DND-41 (cell line): ENCODE measurements at regions not wholly inside any gene's neighbourhood (a gene's known extent, or its start where the extent isn't known, plus 50 kb on each side); places are given as distances from the start of the nearest gene placed in this dataset.

Experiments used
- ATAC-seq: fragments of 200-7000 bp; cut with Tn5 transposase; 3 replicates; pipeline ENCODE4 v1.9.1; 2021; ENCODE audit warnings: low read depth; ENCODE audit not compliant: insufficient read depth
- DNase-seq: peaks from one replicate; pipeline ENCODE4 v3.0.0-alpha.2; 2020
- H2AFZ ChIP-seq: 2 replicates; pipeline ENCODE4 v1.6.0; 2012; ENCODE audit warnings: low read depth, low read length
- H3K27ac ChIP-seq: 2 replicates; pipeline ENCODE4 v1.5.1; 2012; ENCODE audit warnings: low read length, inconsistent platforms
- H3K27me3 ChIP-seq: fragments of 200-600 bp; sonication (generic); 2 replicates; pipeline ENCODE4 v1.6.0; 2012; ENCODE audit warnings: low read length, mild to moderate bottlenecking, inconsistent platforms; ENCODE audit not compliant: insufficient read depth, poor library complexity
- H3K36me3 ChIP-seq: 2 replicates; pipeline ENCODE4 v1.5.1; 2012; ENCODE audit warnings: low read length, inconsistent platforms; ENCODE audit not compliant: insufficient read depth
- H3K4me1 ChIP-seq: 2 replicates; pipeline ENCODE4 v1.5.1; 2012; ENCODE audit warnings: mild to moderate bottlenecking, low read length; ENCODE audit not compliant: insufficient read depth
- H3K4me2 ChIP-seq: 2 replicates; pipeline ENCODE4 v1.6.0; 2012; ENCODE audit warnings: mild to moderate bottlenecking, moderate library complexity, low read length, inconsistent platforms; ENCODE audit not compliant: insufficient read depth
- H3K4me3 ChIP-seq, 2 experiments: fragments of 200-600 bp in 1 of 2; shearing (Covaris generic) in 1 of 2; 2 replicates each; pipeline ENCODE4 v1.5.1; 2012 to 2016; ENCODE audit warnings: inconsistent platforms in 2 of 2, low read length in 2 of 2, mild to moderate bottlenecking in 2 of 2, low read depth in 1 of 2, moderate library complexity in 1 of 2
- H3K79me2 ChIP-seq: 2 replicates; pipeline ENCODE4 v1.6.0; 2012; ENCODE audit warnings: low read length, inconsistent platforms; ENCODE audit not compliant: insufficient read depth
- H3K9ac ChIP-seq: 2 replicates; pipeline ENCODE4 v1.6.0; 2012; ENCODE audit warnings: low read depth, mild to moderate bottlenecking, inconsistent platforms, low read length, moderate library complexity
- H3K9me3 ChIP-seq: 2 replicates; pipeline ENCODE4 v1.5.1; 2012; ENCODE audit warnings: low read length, moderate library complexity, mild to moderate bottlenecking, inconsistent platforms; ENCODE audit not compliant: insufficient read depth, severe bottlenecking
- H4K20me1 ChIP-seq: 2 replicates; pipeline ENCODE4 v1.6.0; 2012; ENCODE audit warnings: low read length; ENCODE audit not compliant: insufficient read depth
- EZH2 ChIP-seq: IDR thresholded peaks from 3 replicates; pipeline ENCODE4 v1.6.1; 2012; ENCODE audit warnings: borderline replicate concordance, low read depth, mild to moderate bottlenecking, moderate library complexity, low read length, inconsistent platforms; ENCODE audit not compliant: severe bottlenecking
- TF ChIP-seq, protein P1 (sequence below): IDR thresholded peaks from 2 replicates; pipeline ENCODE4 v1.5.1; 2012; ENCODE audit warnings: borderline replicate concordance, low read length, moderate library complexity, mild to moderate bottlenecking; ENCODE audit not compliant: poor library complexity, severe bottlenecking; ENCODE audit errors: extremely low read depth

DNA sequence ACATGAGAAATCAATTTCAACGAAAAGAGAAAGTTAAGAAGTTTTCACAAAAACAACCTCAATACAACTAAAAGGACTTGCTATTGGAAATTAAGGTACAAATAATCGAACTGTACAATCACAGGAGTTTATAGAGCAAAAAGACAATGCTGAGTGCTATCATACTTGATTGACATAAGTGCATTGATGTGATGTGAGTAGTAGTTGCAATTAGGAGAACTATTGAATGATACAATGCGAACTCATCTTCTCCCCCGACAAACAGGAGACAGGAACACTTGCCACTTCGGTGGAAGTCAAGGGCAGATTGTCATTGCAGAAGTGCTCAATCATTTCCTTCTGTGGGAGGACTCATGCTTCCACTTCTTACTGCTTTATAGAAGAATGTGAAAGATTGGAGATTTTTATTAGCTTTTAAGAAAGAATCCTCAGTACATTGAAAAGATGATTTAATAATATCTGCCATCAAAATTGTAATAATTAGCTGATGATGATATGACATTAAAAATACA is 276.6 kb upstream of the MPDZ start:
- ATAC-seq (no peak), DNase-seq (no peak)
- no peak overlapping the region for H3K9ac ChIP-seq
- no peak overlapping the region for H3K4me2 ChIP-seq
- H3K4me1 ChIP-seq, result no peaks in the 10 kb centered on the region
- no peaks in the 10 kb centered on the region for H3K27me3 ChIP-seq
- H2AFZ ChIP-seq, result no peak overlapping the region
- H3K9me3 ChIP-seq, result no peaks in the 10 kb centered on the region
- no peaks in the 10 kb centered on the region for H3K36me3 ChIP-seq
- H3K79me2 ChIP-seq, result no peaks in the 10 kb centered on the region
- TF ChIP-seq, protein P1, sequence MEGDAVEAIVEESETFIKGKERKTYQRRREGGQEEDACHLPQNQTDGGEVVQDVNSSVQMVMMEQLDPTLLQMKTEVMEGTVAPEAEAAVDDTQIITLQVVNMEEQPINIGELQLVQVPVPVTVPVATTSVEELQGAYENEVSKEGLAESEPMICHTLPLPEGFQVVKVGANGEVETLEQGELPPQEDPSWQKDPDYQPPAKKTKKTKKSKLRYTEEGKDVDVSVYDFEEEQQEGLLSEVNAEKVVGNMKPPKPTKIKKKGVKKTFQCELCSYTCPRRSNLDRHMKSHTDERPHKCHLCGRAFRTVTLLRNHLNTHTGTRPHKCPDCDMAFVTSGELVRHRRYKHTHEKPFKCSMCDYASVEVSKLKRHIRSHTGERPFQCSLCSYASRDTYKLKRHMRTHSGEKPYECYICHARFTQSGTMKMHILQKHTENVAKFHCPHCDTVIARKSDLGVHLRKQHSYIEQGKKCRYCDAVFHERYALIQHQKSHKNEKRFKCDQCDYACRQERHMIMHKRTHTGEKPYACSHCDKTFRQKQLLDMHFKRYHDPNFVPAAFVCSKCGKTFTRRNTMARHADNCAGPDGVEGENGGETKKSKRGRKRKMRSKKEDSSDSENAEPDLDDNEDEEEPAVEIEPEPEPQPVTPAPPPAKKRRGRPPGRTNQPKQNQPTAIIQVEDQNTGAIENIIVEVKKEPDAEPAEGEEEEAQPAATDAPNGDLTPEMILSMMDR, result no peak
- no peak for TF ChIP-seq EZH2
- no peak overlapping the region for H3K27ac ChIP-seq
- no peaks in the 10 kb centered on the region for H4K20me1 ChIP-seq
- H3K4me3 ChIP-seq, result no peak overlapping the region

DNA sequence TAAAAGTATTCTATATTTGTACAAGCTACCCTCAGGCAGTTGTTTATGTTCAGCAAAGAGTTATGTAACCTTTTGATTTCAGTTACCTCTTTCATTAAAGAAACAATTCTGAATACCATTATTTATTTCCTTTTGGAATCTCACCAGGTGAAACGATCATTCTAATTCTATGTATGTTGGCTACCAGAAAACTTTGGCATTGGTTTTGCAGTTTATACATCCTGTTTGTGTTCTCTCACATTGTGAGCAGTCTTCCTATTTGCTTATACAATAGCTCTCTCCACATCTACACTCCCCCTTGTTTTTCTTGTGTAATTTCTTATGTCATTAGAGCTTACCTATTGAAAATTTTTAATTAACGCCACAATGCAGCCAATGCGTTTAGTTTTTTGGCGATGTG is 276.0 kb upstream of the MPDZ start:
- H3K4me2 ChIP-seq, result no peak overlapping the region
- no peaks in the 10 kb centered on the region for H4K20me1 ChIP-seq
- no peak overlapping the region for H3K9ac ChIP-seq
- no peak overlapping the region for H2AFZ ChIP-seq
- no peaks in the 10 kb centered on the region for H3K79me2 ChIP-seq
- H3K9me3 ChIP-seq, result no peaks in the 10 kb centered on the region
- DNase-seq, result no peak
- TF ChIP-seq, protein P1, result no peak
- no peak for TF ChIP-seq EZH2
- H3K36me3 ChIP-seq, result no peaks in the 10 kb centered on the region
- no peak for ATAC-seq
- H3K4me3 ChIP-seq, result no peak overlapping the region
- no peak overlapping the region for H3K27ac ChIP-seq
- H3K4me1 ChIP-seq, result no peaks in the 10 kb centered on the region
- H3K27me3 ChIP-seq, result no peaks in the 10 kb centered on the region

DNA sequence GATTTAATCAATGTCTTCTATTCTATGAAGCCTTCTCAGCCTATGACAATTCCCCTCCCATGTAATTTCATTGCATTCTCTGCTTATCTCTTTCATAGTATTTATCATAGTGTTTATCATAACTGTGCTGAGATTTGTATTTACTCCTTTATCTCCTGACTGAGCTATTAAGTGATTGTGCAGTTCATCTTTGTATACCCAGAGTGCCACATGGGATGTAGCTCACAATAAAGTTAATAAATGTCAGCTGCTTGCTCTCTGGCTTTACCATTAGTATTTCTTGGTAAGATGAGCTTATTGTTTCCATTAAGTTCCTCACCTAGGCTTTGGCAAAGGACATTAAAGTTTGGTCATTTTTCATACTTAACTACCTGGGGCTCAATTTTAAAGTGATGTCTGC is 275.1 kb upstream of the MPDZ start:
- Histone ChIP-seq H3K9me3 (no peaks in the 10 kb centered on the region), H3K4me1 (no peaks in the 10 kb centered on the region), H3K4me2 (no peak overlapping the region), H4K20me1 (no peaks in the 10 kb centered on the region), H2AFZ (no peak overlapping the region), H3K4me3 (no peak overlapping the region), H3K27me3 (no peaks in the 10 kb centered on the region), H3K9ac (no peak overlapping the region), H3K27ac (no peak overlapping the region), H3K36me3 (no peaks in the 10 kb centered on the region), H3K79me2 (no peaks in the 10 kb centered on the region)
- ATAC-seq (no peak), DNase-seq (no peak)
- TF ChIP-seq EZH2, result no peak
- TF ChIP-seq, protein P1, result no peak

DNA sequence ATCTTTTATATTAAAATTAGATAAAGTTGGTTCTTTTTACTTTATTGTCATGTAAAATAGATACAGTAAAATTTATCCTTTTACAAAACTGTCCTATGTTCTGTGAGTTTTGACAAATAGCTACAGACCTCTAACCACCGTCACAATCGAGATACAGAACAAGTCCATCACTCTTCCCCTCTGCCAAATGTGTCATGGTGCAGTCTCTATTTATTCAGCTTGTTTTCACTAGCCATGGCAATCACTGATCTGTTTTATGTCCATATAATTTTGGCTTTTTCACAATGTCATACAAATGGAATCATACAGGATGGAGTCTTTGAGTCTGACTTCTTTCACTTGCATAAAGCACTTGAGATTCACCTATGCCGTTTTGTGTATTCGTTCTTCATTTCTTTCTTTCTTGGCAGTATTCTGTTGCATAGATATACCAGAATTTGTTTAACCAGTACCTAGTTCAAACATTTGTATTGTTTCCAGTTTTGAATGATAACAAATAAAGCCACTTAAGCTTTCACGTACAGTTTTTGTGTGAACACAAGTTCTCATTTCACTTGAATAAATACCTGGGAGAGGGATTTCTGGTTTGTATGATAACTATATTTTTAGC is 273.2 kb upstream of the MPDZ start:
- no peaks in the 10 kb centered on the region for H3K36me3 ChIP-seq
- H3K4me3 ChIP-seq, result no peak overlapping the region
- no peak for DNase-seq
- no peak overlapping the region for H3K27ac ChIP-seq
- no peak overlapping the region for H2AFZ ChIP-seq
- no peaks in the 10 kb centered on the region for H3K9me3 ChIP-seq
- no peaks in the 10 kb centered on the region for H3K4me1 ChIP-seq
- no peak for TF ChIP-seq EZH2
- TF ChIP-seq, protein P1, result no peak
- ATAC-seq, result no peak
- H4K20me1 ChIP-seq, result no peaks in the 10 kb centered on the region
- H3K79me2 ChIP-seq, result no peaks in the 10 kb centered on the region
- no peak overlapping the region for H3K9ac ChIP-seq
- H3K27me3 ChIP-seq, result no peaks in the 10 kb centered on the region
- no peak overlapping the region for H3K4me2 ChIP-seq
